ENCODE measurements at regions not wholly inside any gene's neighbourhood (a gene's known extent, or its start where the extent isn't known, plus 50 kb on each side); places are given as distances from the start of the nearest gene placed in this dataset.
"Not testable (repeated sequence)": the region's sequence is repeated elsewhere in the genome, so short reads cannot be mapped to it uniquely, and the experiment has no call there.

- no peak for DNase-seq
Observed at GRCh38 chr14:22131749-22132476, 457.1 kb downstream of the DAD1 start.

- DNase-seq, result no peak
Observed at GRCh38 chr14:22124073-22124613, 450.5 kb upstream of the OR4E1 start.

- no peak for DNase-seq
Observed at GRCh38 chr14:22122829-22123560, 449.4 kb upstream of the OR4E1 start.

- DNase-seq, result no peak
Observed at GRCh38 chr14:22122227-22122818, 448.7 kb upstream of the OR4E1 start.

- DNase-seq, result no peak
Observed at GRCh38 chr14:22118899-22119477, 445.4 kb upstream of the OR4E1 start.

- no peak for DNase-seq
Observed at GRCh38 chr14:22113401-22113800, 439.8 kb upstream of the OR4E1 start.

GRCh38 chr14:22112004-22112403 lies 438.4 kb upstream of the OR4E1 start:
- no peak for DNase-seq

GRCh38 chr14:22107753-22108152 lies 434.1 kb upstream of the OR4E1 start:
- no peak for DNase-seq

GRCh38 chr14:22106700-22107697 lies 433.4 kb upstream of the OR4E1 start:
- no peak for DNase-seq

- no peak for DNase-seq
Observed at GRCh38 chr14:22105624-22106006, 432.0 kb upstream of the OR4E1 start.

- DNase-seq, result no peak
Observed at GRCh38 chr14:22105006-22105623, 431.5 kb upstream of the OR4E1 start.

GRCh38 chr14:22100764-22101120 lies 427.1 kb upstream of the OR4E1 start:
- not testable (repeated sequence) for DNase-seq

GRCh38 chr14:22099942-22100763 lies 426.5 kb upstream of the OR4E1 start:
- peak in 1 of 2 donors; percentile 65 for DNase-seq

GRCh38 chr14:22098435-22098834 lies 424.8 kb upstream of the OR4E1 start:
- no peak for DNase-seq

- DNase-seq, result peak in 1 of 2 donors; percentile 64
Observed at GRCh38 chr14:22097586-22098292, 424.1 kb upstream of the OR4E1 start.

- no peak for DNase-seq
Observed at GRCh38 chr14:22097072-22097471, 423.5 kb upstream of the OR4E1 start.

GRCh38 chr14:22096514-22096895 lies 422.9 kb upstream of the OR4E1 start:
- DNase-seq, result no peak

GRCh38 chr14:22095860-22096513 lies 422.4 kb upstream of the OR4E1 start:
- DNase-seq, result no peak

GRCh38 chr14:22089940-22090339 lies 416.3 kb upstream of the OR4E1 start:
- DNase-seq, result no peak
